ENCODE measurements at regions not wholly inside any gene's neighbourhood (a gene's known extent, or its start where the extent isn't known, plus 50 kb on each side); places are given as distances from the start of the nearest gene placed in this dataset.

GRCh38 chr5:85929713-85930112, 688.0 kb upstream of the COX7C start:
- H3K36me3 ChIP-seq (ENCODE audit: control insufficient read depth, insufficient read depth, low read length) = no peaks in the 10 kb centered on the region
- Mint-ChIP-seq H3K27ac (no peak overlapping the region), H3K4me1 (no peaks in the 10 kb centered on the region), H3K9me3 (peaks cover 0 to 20% (median 5%) of the 10 kb centered on the region in 7 donors), H3K36me3 (no peaks in the 10 kb centered on the region), H3K4me3 (no peak overlapping the region), H3K27me3 (no peaks in the 10 kb centered on the region)
- no peaks in the 10 kb centered on the region for H3K4me1 ChIP-seq (ENCODE audit: control insufficient read depth, insufficient read depth, low read length, poor library complexity, severe bottlenecking)
- H3K4me3 ChIP-seq (ENCODE audit: low read depth, low read length) = no peak overlapping the region
- no peaks in the 10 kb centered on the region for H3K9me3 ChIP-seq (ENCODE audit: control insufficient read depth in 2 of 2, low read length in 2 of 2)
- no peak overlapping the region for H3K27ac ChIP-seq (ENCODE audit: insufficient read depth, low read length, poor library complexity, severe bottlenecking)
- DNase-seq = no peak
- ATAC-seq (ENCODE audit: low read depth in 2 of 2) = no peak
- H3K27me3 ChIP-seq (ENCODE audit: control insufficient read depth, insufficient read depth, low read length) = no peaks in the 10 kb centered on the region

- Histone ChIP-seq H3K4me3 (ENCODE audit: low read depth, low read length) (no peak overlapping the region), H3K9me3 (ENCODE audit: control insufficient read depth in 2 of 2, low read length in 2 of 2) (no peaks in the 10 kb centered on the region), H3K4me1 (ENCODE audit: control insufficient read depth, insufficient read depth, low read length, poor library complexity, severe bottlenecking) (no peaks in the 10 kb centered on the region), H3K27ac (ENCODE audit: insufficient read depth, low read length, poor library complexity, severe bottlenecking) (no peak overlapping the region), H3K36me3 (ENCODE audit: control insufficient read depth, insufficient read depth, low read length) (no peaks in the 10 kb centered on the region), H3K27me3 (ENCODE audit: control insufficient read depth, insufficient read depth, low read length) (no peaks in the 10 kb centered on the region)
- Mint-ChIP-seq H3K27ac (no peak overlapping the region), H3K9me3 (peaks cover 0 to 18% (median 4%) of the 10 kb centered on the region in 7 donors), H3K36me3 (no peaks in the 10 kb centered on the region), H3K4me3 (no peak overlapping the region), H3K27me3 (no peaks in the 10 kb centered on the region), H3K4me1 (no peaks in the 10 kb centered on the region)
- no peak for ATAC-seq (ENCODE audit: low read depth in 2 of 2)
- DNase-seq = no peak
Measured at GRCh38 chr5:85931220-85931619, 686.5 kb upstream of the COX7C start.

- Histone ChIP-seq H3K9me3 (ENCODE audit: control insufficient read depth in 2 of 2, low read length in 2 of 2) (no peaks in the 10 kb centered on the region), H3K27me3 (ENCODE audit: control insufficient read depth, insufficient read depth, low read length) (no peaks in the 10 kb centered on the region), H3K36me3 (ENCODE audit: control insufficient read depth, insufficient read depth, low read length) (no peaks in the 10 kb centered on the region), H3K27ac (ENCODE audit: insufficient read depth, low read length, poor library complexity, severe bottlenecking) (no peak overlapping the region), H3K4me3 (ENCODE audit: low read depth, low read length) (no peak overlapping the region), H3K4me1 (ENCODE audit: control insufficient read depth, insufficient read depth, low read length, poor library complexity, severe bottlenecking) (no peaks in the 10 kb centered on the region)
- H3K36me3 Mint-ChIP-seq = no peaks in the 10 kb centered on the region
- no peaks in the 10 kb centered on the region for H3K27me3 Mint-ChIP-seq
- no peak overlapping the region for H3K27ac Mint-ChIP-seq
- ATAC-seq (ENCODE audit: low read depth in 2 of 2) (no peak), DNase-seq (no peak)
- peaks cover 2 to 16% (median 6%) of the 10 kb centered on the region in 7 donors for H3K9me3 Mint-ChIP-seq
- H3K4me3 Mint-ChIP-seq = no peak overlapping the region
- H3K4me1 Mint-ChIP-seq = no peaks in the 10 kb centered on the region
Measured at GRCh38 chr5:85938201-85938600, 679.5 kb upstream of the COX7C start.

DNA sequence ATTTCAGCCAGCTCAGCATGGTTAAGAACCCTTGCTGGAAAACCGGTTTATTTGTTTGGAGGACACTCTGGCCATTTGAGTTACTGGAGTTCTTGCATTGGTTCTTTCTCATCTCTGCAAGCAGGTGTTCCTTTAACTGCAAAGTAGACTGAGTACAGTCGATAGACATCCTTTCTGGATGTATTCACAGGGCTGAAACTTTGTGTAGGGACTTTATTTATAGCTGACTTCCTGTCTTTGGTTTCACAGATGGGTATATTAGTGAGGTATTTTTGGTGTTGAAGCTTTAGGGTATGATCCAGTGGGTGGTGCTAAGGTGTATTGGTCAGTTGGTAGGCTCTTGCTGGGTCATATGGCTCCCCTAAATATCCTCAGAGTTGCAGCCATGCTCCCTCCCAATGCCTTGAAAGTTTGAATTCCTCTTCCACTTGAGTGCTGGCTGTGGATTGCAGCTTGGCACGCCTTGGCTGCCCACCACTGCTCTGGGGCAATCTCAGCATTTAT, 666.0 kb upstream of the COX7C start:
- Mint-ChIP-seq H3K36me3 (no peaks in the 10 kb centered on the region), H3K4me1 (no peaks in the 10 kb centered on the region), H3K27me3 (no peaks in the 10 kb centered on the region), H3K27ac (no peak overlapping the region), H3K4me3 (no peak overlapping the region), H3K9me3 (peaks cover 0 to 11% (median 3%) of the 10 kb centered on the region in 7 donors)
- ATAC-seq (ENCODE audit: low read depth in 2 of 2) (no peak), DNase-seq (no peak)
- Histone ChIP-seq H3K4me3 (ENCODE audit: low read depth, low read length) (no peak overlapping the region), H3K27ac (ENCODE audit: insufficient read depth, low read length, poor library complexity, severe bottlenecking) (no peak overlapping the region), H3K4me1 (ENCODE audit: control insufficient read depth, insufficient read depth, low read length, poor library complexity, severe bottlenecking) (no peaks in the 10 kb centered on the region), H3K27me3 (ENCODE audit: control insufficient read depth, insufficient read depth, low read length) (no peaks in the 10 kb centered on the region), H3K9me3 (ENCODE audit: control insufficient read depth in 2 of 2, low read length in 2 of 2) (no peaks in the 10 kb centered on the region), H3K36me3 (ENCODE audit: control insufficient read depth, insufficient read depth, low read length) (no peaks in the 10 kb centered on the region)

DNA sequence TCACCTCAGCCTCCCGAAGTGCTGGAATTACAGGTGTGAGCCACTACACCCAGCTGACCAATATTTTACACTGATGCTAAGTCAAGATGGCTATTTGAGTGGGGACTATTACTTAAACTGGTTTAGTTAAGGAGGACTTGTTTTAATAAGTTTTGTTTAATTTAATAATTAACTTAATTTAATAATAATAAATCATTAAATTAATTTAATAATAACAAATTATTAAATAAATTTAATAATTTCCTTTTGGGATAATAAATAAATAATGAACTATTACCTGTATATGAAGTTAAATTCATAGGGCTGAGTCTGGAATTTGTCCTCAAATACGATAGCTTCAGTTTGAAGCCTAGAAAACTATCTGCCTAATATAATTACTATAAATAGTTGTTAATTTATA, 665.1 kb upstream of the COX7C start:
- ATAC-seq (ENCODE audit: low read depth in 2 of 2) = no peak
- Mint-ChIP-seq H3K4me1 (no peaks in the 10 kb centered on the region), H3K9me3 (peaks cover 0 to 12% (median 3%) of the 10 kb centered on the region in 7 donors)

DNA sequence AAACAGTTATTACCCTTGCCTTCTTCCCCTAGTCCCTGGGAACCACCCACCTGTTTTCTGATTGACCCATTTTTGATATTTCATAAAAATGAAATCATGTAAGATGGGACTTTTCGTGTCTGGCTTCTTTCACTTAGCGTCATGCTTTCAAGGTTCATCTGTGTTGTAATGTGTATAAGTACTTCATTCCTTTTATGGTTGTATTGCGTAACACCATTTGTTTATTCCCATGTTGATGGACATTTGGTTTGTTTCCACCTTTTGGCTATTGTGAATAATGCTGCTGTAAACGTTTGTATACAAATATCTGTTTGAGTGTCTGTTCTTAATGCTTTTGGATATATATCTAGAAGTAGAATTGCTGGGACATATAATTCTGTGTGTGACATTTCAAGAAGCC, 650.1 kb upstream of the COX7C start:
- Histone ChIP-seq H3K9me3 (ENCODE audit: control insufficient read depth in 2 of 2, low read length in 2 of 2) (no peaks in the 10 kb centered on the region), H3K4me3 (ENCODE audit: low read depth, low read length) (no peak overlapping the region), H3K27ac (ENCODE audit: insufficient read depth, low read length, poor library complexity, severe bottlenecking) (no peak overlapping the region), H3K36me3 (ENCODE audit: control insufficient read depth, insufficient read depth, low read length) (no peaks in the 10 kb centered on the region), H3K4me1 (ENCODE audit: control insufficient read depth, insufficient read depth, low read length, poor library complexity, severe bottlenecking) (no peaks in the 10 kb centered on the region), H3K27me3 (ENCODE audit: control insufficient read depth, insufficient read depth, low read length) (no peaks in the 10 kb centered on the region)
- no peak overlapping the region for H3K27ac Mint-ChIP-seq
- DNase-seq (no peak), ATAC-seq (ENCODE audit: low read depth in 2 of 2) (no peak)
- peaks cover 0 to 8% (median 5%) of the 10 kb centered on the region in 7 donors for H3K9me3 Mint-ChIP-seq
- no peak overlapping the region for H3K4me3 Mint-ChIP-seq
- no peaks in the 10 kb centered on the region for H3K4me1 Mint-ChIP-seq
- H3K36me3 Mint-ChIP-seq = no peaks in the 10 kb centered on the region
- no peaks in the 10 kb centered on the region for H3K27me3 Mint-ChIP-seq

More for the DNA sequence above, 665.1 kb upstream of the COX7C start:
- H3K4me1 ChIP-seq (ENCODE audit: control insufficient read depth, insufficient read depth, low read length, poor library complexity, severe bottlenecking) = no peaks in the 10 kb centered on the region
- no peaks in the 10 kb centered on the region for H3K36me3 Mint-ChIP-seq
- no peak for DNase-seq
- H3K27me3 Mint-ChIP-seq = no peaks in the 10 kb centered on the region
- no peak overlapping the region for H3K4me3 Mint-ChIP-seq
- H3K27me3 ChIP-seq (ENCODE audit: control insufficient read depth, insufficient read depth, low read length) = no peaks in the 10 kb centered on the region
- no peak overlapping the region for H3K4me3 ChIP-seq (ENCODE audit: low read depth, low read length)
- no peak overlapping the region for H3K27ac Mint-ChIP-seq
- no peaks in the 10 kb centered on the region for H3K36me3 ChIP-seq (ENCODE audit: control insufficient read depth, insufficient read depth, low read length)
- no peak overlapping the region for H3K27ac ChIP-seq (ENCODE audit: insufficient read depth, low read length, poor library complexity, severe bottlenecking)
- no peaks in the 10 kb centered on the region for H3K9me3 ChIP-seq (ENCODE audit: control insufficient read depth in 2 of 2, low read length in 2 of 2)

GRCh38 chr5:85972539-85972938, 645.2 kb upstream of the COX7C start:
- no peak for DNase-seq
- Histone ChIP-seq H3K9me3 (ENCODE audit: control insufficient read depth in 2 of 2, low read length in 2 of 2) (no peaks in the 10 kb centered on the region), H3K27me3 (ENCODE audit: control insufficient read depth, insufficient read depth, low read length) (no peaks in the 10 kb centered on the region), H3K27ac (ENCODE audit: insufficient read depth, low read length, poor library complexity, severe bottlenecking) (no peak overlapping the region), H3K4me3 (ENCODE audit: low read depth, low read length) (no peak overlapping the region), H3K36me3 (ENCODE audit: control insufficient read depth, insufficient read depth, low read length) (no peaks in the 10 kb centered on the region), H3K4me1 (ENCODE audit: control insufficient read depth, insufficient read depth, low read length, poor library complexity, severe bottlenecking) (no peaks in the 10 kb centered on the region)
- H3K9me3 Mint-ChIP-seq = peaks cover 2 to 12% (median 4%) of the 10 kb centered on the region in 7 donors
- H3K4me3 Mint-ChIP-seq = no peak overlapping the region
- H3K4me1 Mint-ChIP-seq = no peaks in the 10 kb centered on the region
- H3K36me3 Mint-ChIP-seq = no peaks in the 10 kb centered on the region
- ATAC-seq (ENCODE audit: low read depth in 2 of 2) = no peak
- H3K27ac Mint-ChIP-seq = no peak overlapping the region
- no peaks in the 10 kb centered on the region for H3K27me3 Mint-ChIP-seq

- H3K9me3 ChIP-seq (ENCODE audit: control insufficient read depth in 2 of 2, low read length in 2 of 2) = peaks cover 0 to 3% of the 10 kb centered on the region in 2 experiments
- Mint-ChIP-seq H3K36me3 (no peaks in the 10 kb centered on the region), H3K9me3 (peaks cover 0 to 15% (median 4%) of the 10 kb centered on the region in 7 donors), H3K27me3 (no peaks in the 10 kb centered on the region), H3K4me1 (no peaks in the 10 kb centered on the region), H3K27ac (no peak overlapping the region), H3K4me3 (no peak overlapping the region)
- H3K27ac ChIP-seq (ENCODE audit: insufficient read depth, low read length, poor library complexity, severe bottlenecking) = no peak overlapping the region
- no peaks in the 10 kb centered on the region for H3K27me3 ChIP-seq (ENCODE audit: control insufficient read depth, insufficient read depth, low read length)
- ATAC-seq (ENCODE audit: low read depth in 2 of 2) (no peak), DNase-seq (no peak)
- no peak overlapping the region for H3K4me3 ChIP-seq (ENCODE audit: low read depth, low read length)
- H3K36me3 ChIP-seq (ENCODE audit: control insufficient read depth, insufficient read depth, low read length) = no peaks in the 10 kb centered on the region
- no peaks in the 10 kb centered on the region for H3K4me1 ChIP-seq (ENCODE audit: control insufficient read depth, insufficient read depth, low read length, poor library complexity, severe bottlenecking)
Measured at GRCh38 chr5:85985167-85985566, 632.6 kb upstream of the COX7C start.
